CD4-positive, alpha-beta T cell treated with Interleukin-2 at 100 ng/mL for 4 hours (primary cell): ENCODE measurements at regions not wholly inside any gene's neighbourhood (a gene's known extent, or its start where the extent isn't known, plus 50 kb on each side); places are given as distances from the start of the nearest gene placed in this dataset.
"Not testable (repeated sequence)": the region's sequence is repeated elsewhere in the genome, so short reads cannot be mapped to it uniquely, and the experiment has no call there.

Experiments used
- DNase-seq: peaks from one replicate; pipeline ENCODE4 v3.0.0-alpha.2; 2020; ENCODE audit warnings: low spot score

DNA sequence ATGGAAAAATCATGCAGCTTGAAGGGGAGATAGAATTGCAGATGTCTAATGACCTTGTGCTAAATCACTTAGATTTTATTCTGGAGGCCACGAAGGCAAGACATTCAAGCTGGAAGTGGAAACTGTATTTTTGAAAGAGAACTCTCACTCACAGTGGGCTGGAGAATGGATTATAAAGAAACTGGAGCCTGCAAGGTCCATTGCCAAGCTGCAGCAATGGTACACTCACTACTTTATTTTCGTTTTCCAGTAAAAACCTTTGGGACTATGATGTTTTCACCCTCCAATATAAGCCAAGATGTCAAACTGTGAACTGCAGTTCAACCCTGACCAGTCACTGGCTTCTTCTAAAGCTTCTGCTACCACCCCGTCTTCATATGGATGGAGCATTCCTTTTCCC, 62.0 kb downstream of the SKIDA1 start:
- no peak for DNase-seq

DNA sequence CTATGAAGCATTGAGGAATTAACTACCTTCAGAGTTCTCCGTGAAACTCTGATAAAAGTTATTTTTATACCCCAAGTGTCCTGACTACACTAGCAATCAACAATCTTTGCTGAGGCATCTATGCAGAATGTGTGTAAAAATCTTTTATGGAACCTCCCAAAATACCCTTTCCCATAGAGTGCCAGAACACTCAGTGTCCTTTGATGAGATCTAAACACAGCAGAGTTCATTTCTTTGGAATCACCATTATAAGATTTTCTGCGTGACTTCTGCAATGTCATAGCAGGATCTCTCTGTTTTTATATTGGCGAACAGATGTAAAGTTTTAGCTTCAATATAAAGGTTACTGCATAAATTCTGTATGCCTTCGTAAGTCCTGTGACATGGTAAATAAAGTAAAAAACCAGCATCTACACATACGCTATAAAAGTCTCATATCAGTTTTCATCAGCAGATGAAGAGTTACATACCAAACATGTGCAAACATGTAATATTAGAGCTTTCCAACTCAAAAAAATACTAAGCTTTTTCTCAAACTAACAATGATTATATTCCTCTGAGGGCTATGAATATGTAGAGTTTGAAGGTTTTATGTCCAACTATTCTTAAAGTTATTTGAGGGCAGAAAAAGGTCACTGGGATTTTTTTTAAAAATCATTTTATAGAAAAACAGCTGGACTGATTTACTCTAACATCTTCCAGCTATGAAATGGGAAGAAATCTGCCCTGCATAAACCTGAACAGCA, 67.2 kb downstream of the SKIDA1 start:
- DNase-seq: no peak

DNA sequence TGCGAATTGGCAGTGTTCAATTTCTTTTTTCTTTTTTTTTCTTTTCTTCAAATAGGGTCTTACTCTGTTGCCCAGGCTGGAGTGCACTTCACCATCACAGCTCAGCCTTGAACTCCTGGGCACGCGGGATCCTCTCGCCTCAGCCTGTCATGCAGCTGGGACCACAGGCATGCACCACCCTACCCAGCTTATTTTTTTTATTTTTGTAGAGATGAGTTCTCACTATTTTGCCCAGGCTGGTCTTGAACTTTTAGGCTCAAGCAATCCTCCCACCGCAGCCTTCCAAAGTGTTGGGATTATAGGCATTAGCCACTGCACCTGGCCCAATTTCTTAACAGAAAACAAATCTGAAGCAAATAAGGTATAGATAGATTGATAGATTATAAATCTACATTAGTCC, 69.3 kb downstream of the SKIDA1 start:
- no peak for DNase-seq

DNA sequence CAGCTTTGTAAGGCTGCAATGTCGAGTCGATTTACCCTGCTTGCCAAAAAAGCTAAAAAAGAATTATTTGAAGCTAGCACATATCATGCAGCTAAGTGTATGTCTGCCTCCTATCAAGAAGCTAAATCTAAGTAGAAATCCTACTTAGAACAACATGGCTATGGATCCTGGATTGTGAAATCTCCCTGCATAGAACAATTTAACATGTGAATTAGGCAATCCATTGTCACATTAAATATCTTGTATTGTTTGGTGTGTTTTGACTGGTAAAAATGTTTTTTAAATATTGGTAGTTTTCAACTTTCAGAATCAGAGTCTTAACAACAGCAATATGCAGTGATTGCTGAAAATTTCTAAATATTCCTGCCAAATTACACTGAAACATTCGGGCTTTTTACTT, 73.3 kb downstream of the SKIDA1 start:
- DNase-seq: no peak

DNA sequence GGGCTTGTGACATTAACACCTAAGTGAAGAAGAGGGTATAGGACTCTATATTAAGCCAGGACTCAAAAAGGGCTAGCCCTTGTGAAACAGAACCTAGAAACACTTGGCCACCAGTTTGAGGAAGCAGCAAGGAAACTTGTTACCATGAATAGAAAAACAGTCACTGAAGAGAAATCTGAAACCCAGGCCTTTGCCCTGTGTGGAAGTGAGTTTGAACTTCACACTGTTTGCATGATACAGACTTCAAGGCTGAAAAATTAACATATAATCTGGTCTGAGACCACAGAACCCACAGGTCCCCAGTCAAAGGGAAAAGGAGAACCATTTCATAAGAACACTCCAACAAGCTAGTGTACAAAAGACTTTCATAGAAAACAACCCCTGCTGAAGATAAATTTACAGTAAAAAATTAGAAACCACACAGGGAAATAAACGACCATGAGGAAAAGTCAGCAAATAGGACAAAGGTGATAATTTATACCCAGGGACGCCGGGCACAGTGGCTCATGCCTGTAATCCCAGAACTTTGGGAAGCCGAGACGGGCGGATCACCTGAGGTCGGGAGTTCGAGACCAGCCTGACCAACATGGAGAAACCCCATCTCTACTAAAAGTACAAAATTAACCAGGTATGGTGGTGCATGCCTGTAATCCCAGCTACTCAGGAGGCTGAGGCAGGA, 76.1 kb downstream of the SKIDA1 start:
- DNase-seq: no peak

DNA sequence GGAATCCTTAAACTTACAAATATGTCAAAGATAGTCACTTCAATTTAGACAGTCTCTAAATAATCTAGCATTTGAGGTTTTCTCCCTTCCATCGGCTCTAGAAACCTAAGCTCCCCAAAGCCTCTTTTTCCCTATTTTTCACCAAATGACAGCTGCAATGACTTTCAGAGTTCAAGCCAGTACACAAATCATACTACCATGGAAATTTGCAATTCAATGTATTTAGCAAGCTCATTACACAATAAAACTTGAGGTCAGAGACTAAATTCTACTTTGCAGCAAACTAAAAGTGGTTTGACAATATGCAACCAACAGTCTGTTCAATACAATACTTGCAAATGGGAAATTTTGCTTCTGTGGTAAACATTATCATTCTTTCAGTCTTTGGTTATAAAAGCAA, 80.3 kb downstream of the SKIDA1 start:
- DNase-seq: no peak

DNA sequence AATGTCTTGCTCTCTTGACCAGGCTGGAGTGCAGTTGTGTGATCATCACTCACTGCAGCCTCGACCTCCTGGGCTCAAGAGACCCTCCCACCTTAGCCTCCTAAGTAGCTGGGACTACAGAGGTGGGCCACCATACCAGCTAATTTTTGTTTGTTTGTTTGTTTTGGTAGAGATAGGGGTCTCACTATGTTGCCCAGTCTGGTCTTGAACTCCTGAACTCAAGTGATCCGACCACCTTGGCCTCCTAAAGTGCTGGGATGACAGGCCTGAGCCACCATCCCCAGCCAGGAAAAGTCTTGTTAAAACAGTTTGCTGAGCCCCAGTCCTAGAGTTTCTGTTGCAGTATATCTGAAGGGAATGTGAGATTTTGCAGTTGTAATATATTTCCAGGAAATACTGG, 83.9 kb downstream of the SKIDA1 start:
- no peak for DNase-seq

DNA sequence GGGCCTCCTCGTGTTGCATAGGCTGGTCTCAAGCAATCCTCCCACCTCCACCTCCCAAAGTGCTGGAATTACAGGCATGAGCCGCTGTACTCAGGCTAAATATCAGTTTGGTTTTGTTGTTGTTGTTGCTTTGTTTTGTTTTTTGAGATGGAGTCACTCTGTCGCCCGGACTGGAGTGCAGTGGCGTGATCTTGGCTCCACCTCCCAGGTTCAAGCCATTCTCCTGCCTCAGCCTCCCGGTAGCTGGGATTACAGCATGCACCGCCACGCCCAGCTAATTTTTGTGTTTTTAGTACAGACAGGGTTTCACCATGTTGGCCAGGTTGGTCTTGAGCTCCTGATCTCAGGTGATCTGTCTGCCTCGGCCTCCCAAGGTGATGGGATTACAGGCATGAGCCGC, 86.6 kb downstream of the SKIDA1 start:
- DNase-seq: not testable (repeated sequence)

DNA sequence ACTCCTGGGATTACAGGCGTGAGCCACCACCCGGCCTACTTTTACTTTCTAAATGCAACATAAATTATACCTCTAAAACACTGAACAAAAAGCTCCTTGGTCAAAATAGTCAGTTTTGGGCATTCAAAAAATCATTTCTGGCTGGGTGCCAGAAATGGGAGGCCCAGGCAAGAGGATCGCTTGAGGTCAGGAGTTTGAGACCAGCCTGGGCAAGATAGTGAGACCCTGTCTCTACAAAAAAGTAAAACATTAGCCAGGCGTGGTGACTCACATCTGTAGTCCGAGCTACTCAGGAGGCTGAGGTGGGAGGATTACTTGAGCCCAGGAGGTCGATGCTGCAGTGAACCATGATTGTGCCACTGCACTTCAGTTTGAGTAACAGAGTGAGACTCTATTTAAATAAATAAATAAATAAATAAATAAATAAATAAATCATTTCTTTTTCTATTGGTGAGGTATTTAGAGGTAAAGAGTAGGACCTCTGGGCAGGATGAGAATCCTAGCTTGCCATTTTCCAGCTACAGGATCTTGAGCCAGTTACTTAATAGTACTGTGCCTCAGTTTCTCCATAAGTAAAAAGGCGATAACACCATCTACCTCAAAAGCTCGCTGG, 87.6 kb downstream of the SKIDA1 start:
- DNase-seq: no peak

DNA sequence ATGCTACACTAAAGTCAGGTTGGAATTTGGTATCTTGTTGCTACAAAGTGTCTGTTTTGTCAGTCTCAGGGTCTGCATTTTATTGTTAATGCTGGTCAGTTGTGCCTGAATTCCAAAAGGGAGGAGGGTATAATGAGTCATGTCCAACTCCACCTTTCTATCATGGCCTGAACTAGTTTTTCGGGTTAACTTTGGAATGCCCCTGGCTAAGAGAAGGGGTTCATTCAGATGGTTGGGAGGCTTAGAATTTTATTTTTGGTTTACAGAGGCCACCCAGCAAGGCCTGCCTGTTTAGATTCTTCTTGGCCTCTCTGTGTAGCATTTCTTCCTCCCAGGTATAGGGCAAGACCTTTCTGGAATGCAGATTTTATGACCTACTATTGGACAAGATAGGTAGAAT, 93.2 kb downstream of the SKIDA1 start:
- no peak for DNase-seq

DNA sequence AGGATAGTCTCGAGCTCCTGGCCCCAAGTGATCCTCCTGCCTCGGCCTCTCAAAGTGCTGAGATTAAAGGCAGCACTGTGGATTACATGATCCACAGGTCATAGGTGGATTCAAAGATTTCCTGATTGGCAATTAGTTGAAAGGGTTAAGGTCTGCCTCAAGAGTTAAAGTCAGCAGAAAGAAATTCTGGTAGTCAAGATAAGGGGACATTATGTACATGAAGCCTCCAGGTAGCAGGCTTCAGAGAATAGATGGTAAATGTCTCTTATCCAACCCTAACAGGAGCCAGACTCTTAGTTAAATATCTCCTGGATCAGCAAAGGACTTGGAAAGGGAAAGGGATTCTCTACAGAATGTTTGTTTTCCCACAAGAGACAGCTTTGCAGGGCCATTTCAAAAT, 93.7 kb downstream of the SKIDA1 start:
- DNase-seq: no peak

DNA sequence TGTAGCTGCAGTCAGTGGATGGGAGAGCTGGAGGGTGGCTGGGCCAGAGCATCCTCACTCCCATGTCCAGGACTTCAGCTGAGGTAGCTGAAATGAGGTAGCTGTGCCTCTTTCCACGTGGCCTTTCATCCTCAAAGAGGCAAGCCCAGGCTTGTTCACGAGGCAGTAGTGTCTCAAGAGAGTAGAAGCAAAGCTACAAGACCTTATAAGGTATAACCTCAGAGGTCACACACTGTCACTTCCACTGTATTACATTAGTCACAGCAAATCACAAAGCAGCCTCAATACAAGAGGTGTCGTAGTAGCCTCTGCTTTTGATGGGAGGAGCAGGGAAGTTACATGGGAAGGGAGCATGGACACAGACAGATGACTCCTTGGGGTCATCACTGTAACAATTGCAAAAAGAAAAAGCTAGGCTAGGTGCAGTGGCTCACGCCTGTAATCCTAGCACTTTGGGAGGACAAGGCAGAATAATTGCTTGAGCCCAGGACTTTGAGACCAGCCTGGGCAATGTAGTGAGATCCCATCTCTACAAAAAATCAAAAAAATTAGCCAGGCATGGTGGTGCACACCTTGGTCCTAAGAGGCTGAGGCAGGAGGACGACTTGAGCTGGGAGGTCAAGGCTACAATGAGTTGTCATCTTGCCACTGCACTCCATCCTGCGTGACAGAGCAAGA, 97.5 kb downstream of the SKIDA1 start:
- no peak for DNase-seq

DNA sequence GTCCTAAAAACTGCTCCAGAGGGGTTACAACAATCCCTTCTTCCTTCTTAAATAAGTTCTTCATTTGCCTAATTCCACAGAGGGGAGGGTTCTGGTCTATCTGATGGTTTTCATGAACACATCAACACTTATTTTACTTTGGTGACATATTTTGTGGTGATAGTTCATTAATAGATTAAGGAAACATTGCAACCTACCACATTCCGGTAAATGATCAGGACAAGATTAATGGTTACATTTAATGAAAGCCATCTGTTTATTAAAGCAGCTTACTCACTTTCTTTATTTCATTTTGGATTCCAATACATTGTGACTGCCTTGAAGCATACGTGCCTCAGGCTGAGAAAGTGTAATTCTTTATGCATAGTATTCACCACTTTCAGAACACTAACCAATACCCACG, 101.0 kb downstream of the SKIDA1 start:
- DNase-seq: no peak

DNA sequence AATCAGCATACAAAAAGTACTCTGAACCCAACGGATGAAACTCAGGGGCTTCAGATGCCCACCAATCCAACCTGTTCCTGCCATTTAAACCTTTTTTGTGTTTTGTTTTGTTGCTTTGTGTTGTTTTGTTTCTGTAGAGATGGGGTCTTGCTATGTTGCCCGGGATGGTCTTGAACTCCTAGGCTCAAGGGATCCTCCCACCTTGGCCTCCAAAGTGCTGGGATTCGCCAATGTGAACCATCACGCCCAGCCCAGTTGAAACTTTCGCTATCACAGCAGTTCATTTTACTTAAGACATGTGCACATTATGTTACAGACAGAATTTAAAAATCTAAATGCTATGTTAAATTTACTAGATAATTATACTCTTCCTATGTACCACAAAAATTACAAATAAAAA, 101.6 kb downstream of the SKIDA1 start:
- DNase-seq: no peak

DNA sequence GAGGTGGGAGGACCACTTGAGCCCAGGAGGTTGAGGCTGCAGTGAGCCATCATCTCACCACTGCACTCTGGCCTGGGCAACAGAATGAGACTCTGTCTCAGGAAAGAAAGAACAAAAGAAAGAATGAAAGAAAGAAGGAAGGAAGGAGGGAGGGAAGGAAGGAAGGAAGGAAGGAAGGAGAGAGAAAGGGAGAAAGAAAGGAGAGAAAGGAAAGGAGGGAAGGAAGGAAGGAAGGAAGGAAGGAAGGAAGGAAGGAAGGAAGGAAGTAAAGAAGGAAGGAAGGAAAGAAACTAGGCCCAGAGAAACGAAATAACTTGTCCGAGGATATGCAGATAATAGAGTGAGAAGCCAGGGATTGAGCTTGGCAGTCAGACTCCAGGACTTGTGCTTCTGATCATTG, 102.1 kb downstream of the SKIDA1 start:
- DNase-seq: no peak

DNA sequence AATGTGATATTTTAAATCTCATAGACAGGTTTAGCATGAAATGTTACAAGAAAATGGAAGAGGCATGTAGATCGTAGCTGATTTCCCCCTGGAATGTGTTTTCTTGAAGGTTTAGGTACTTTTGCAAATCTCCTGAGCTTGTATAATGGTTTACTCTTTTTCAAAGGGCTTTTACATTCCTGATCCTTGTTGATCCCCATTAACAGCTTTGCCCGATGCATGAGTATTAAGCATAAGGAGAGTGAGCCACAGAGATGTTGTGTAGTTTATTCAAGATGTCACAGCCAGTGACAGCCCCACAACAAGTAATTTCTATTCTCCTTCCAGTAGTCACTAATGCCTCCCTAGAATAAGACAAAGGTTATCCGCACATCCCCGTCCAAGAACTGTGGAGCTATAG, 103.7 kb downstream of the SKIDA1 start:
- DNase-seq: no peak

DNA sequence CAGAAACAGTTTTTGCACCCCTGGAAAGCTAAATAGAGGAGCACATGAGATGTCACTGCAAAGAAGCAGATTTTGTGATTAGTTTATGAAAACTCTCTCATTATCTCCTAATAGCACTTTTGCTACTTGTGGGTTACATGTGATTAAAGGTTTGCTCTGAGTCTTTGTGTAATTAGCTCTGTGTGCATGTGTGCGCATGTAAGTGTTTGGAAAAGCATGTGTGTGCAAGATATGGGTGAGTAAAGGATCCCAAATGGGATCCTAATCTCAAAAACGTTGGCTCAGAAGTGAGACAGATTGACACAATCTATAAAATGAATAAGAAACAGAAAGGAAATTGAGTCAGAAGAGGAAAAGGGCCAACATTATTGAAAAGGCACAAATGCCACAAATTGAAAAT, 104.5 kb downstream of the SKIDA1 start:
- DNase-seq: no peak

DNA sequence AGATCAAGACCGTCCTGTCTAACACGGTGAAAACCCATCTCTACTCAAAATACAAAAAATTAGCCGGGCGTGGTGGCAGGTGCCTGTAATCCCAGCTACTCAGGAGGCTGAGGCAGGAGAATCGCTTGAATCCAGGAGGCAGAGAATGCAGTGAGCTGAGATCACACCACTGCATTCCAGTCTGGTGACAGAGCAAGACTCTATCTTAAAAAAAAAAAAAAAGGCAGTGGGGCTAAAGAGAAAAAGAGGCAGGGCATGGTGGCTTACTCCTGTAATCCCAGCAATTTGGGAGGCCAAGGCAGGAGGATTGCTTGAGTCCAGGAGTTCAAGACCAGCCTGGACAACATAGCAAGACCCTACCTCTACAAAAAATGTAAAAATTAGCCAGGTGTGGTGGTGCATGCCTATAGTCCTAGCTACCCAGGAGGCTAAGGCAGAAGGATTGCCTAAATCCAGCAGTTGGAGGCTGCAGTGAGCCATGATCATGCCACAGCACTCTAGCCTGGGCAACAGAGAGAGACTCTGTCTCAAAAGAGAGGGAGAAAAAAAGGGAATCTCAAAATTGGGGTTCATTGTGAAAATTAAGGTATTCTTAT, 106.4 kb downstream of the SKIDA1 start:
- DNase-seq: not testable (repeated sequence)

DNA sequence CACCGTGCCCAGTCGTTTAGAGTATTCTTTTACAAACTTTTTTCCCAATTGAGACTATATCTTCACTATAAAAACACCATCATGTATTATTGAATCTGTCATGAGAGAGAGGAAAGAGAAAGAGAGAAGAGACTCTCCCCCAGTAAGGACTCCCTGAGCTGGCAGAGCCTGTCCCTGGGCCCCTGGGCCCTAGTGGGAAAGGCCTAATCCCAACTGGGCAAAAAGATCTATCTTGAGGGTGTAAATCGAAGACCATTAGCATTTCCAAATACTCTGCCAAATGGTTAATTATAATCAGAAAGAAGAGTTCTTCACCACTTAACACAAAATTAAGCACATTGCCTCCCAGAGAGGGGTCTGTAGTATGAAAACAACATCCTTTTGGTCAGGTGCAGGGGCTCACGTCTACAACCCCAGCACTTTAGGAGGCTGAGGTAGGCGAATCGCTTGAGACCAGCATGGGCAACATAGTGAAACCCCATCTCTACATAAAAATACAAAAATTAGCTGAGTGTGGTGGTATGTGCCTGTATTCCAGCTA, 108.2 kb downstream of the SKIDA1 start:
- no peak for DNase-seq

DNA sequence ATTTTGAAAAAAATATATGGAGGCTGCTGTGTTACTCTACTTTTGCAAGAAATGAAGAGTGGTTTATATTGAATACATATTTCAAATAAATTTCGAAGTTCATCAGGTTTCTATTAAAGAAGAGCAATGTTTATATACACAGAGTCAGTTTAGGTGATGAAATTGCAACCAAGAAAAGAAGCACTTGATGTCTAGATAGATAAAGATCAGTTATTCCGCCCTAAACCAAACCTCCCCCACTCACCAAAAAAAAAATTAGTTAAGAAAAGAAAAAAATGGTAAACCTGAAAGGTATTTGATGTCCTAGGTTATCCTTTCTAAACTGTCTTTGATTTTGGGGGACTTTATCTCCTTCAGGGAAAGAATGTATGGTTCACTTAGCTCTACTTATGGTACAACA, 111.8 kb downstream of the SKIDA1 start:
- DNase-seq: no peak

DNA sequence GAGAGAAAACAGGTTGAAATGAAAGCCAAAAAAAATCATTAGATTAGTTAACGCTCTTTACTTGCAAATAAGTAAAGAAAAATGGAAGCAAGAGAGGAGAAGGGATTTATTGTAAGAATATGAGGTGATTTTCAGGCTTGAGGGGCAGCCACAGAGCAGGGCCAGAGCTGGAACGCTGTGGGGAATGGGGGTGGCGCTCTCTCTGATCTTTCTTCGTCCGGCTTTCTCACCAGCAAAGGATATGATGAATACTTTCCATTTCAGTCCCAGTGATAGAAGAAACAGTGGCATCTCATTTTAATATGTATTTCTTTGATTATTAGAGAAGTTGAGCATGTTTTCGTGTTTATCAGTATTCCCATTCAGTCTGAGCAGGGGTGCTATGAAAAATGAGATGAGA, 112.2 kb downstream of the SKIDA1 start:
- no peak for DNase-seq

DNA sequence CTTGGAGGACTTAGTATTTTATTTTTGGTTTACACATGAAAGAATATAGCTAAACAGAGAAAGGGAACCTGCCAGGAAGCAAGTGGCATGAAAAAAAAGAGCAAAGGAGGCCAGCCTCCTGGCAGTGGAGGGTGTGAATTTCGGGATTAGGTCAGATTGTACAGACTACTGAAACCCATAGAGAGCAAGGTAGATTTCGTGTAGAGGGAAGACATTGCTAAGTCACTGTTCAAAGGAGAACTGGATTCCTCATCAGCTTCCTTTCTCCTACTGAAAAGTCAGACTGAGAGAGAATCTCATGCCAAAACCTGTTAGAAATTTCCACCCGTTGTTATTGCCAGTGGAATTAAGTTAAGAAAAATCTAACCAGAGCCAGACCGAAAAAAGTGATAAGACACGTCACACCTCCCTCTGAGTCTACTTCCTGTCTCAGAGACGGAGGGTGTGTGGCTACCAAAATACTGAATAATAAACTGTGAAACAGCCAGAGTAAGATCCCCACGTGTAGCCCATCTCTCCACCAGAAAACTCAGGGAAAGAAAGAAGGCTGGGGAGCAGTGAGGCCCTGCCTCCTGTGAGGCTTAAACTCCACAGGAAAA, 118.8 kb downstream of the SKIDA1 start:
- DNase-seq: peak; percentile 2
